GM13976 (cell line): ENCODE measurements at regions not wholly inside any gene's neighbourhood (a gene's known extent, or its start where the extent isn't known, plus 50 kb on each side); places are given as distances from the start of the nearest gene placed in this dataset.

Source experiments
- DNase-seq: peaks from one replicate; pipeline ENCODE4 v3.0.0; 2012; ENCODE audit warnings: low spot score
- in situ Hi-C: fragments of 300-500 bp; cut with MboI; formaldehyde crosslinking; loops from one replicate; pipeline ENCODE4 v1.12.0; 2022; ENCODE audit warnings: low sequenced_read_pairs, mixed read lengths, inconsistent platforms; ENCODE audit not compliant: unreplicated experiment
- TF ChIP-seq, protein P1 (sequence below): IDR thresholded peaks from 2 replicates; pipeline ENCODE4 v1.5.1; 2012; ENCODE audit warnings: borderline replicate concordance, mild to moderate bottlenecking; ENCODE audit not compliant: insufficient read depth; ENCODE audit errors: extremely low read depth, missing control alignments, control extremely low read depth

DNA sequence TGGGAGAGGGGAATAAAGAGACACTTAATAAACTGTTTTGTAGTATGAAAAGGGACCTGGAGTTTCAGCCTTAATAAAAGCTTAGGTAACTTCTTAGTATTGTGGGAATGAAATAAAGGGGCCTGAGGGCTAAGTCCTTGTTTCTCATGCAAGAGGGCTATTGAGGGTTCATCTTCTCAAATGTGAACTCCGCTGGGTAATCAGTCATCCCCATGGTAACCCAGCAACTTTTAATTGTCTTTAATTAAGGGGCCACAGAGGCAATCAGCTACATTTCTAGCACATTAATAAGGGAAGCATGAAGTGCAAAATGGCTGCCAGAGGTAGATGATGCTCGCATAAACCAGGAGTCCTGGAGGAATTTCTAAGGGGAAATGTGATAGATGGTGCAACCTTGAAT is 1784.2 kb upstream of the CELF4 start:
- TF ChIP-seq, protein P1, sequence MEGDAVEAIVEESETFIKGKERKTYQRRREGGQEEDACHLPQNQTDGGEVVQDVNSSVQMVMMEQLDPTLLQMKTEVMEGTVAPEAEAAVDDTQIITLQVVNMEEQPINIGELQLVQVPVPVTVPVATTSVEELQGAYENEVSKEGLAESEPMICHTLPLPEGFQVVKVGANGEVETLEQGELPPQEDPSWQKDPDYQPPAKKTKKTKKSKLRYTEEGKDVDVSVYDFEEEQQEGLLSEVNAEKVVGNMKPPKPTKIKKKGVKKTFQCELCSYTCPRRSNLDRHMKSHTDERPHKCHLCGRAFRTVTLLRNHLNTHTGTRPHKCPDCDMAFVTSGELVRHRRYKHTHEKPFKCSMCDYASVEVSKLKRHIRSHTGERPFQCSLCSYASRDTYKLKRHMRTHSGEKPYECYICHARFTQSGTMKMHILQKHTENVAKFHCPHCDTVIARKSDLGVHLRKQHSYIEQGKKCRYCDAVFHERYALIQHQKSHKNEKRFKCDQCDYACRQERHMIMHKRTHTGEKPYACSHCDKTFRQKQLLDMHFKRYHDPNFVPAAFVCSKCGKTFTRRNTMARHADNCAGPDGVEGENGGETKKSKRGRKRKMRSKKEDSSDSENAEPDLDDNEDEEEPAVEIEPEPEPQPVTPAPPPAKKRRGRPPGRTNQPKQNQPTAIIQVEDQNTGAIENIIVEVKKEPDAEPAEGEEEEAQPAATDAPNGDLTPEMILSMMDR = no peak
- in situ Hi-C loops = no loop called here
- DNase-seq = no peak

DNA sequence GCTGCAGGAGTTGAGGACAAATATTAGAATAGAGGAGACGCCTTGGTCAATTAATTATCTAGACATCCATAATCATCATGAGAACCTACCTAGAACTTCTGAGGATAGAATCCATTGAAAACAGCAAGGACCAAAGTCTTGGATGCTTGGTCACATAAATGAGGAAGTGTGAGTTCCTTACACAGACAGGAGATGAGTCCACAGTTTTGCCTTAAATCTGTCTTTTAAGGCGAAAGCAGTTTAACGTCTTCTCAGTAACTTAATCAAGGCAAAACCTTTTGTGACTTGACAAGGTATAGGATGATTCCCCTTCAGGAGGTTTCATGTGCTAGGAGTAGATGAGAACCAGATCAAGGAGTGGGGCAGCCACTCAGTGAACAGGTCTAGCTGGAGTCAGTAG is 1783.2 kb upstream of the CELF4 start:
- in situ Hi-C loops = no loop called here
- DNase-seq = no peak
- TF ChIP-seq, protein P1 = no peak

DNA sequence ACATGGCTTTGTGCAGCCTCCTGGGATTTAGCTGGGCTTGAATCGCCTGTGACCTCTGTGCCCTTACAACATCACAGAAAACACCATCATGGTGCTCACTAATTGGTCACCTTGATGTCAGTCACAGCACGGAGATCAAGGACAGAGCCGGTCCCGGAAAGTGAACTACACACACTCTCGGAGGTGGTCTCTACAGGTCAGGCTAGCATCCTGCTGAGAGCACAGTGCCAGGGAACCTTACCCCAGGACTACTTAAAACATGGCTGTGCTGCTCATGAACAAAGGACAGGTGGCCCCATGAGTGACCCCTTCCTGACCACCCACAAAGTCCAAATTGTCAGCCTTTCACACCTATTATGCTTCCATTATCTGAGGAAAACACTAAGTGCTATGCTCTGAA is 1782.1 kb upstream of the CELF4 start:
- TF ChIP-seq, protein P1 = no peak
- in situ Hi-C loops = no loop called here
- DNase-seq = no peak

DNA sequence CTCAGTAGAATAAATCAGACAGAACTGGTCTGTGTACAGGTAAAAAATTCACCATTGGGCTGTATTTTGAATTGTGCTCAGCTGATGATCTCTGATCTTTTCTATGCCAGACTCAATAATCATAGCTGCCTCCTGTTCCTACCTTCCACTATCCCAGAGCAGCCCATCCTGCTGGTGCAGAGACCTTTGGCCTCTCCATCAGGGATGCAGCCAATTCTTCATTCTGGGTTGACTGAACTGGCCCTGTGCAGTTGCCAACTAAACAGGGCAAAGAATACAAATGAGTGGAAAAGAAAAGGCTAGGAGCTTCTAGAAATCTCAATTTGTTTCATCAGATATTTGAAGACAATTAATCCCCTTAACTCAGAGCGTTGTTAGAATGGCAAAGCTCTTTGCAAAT is 1781.3 kb upstream of the CELF4 start:
- no peak for DNase-seq
- in situ Hi-C loops = no loop called here
- TF ChIP-seq, protein P1 = no peak

DNA sequence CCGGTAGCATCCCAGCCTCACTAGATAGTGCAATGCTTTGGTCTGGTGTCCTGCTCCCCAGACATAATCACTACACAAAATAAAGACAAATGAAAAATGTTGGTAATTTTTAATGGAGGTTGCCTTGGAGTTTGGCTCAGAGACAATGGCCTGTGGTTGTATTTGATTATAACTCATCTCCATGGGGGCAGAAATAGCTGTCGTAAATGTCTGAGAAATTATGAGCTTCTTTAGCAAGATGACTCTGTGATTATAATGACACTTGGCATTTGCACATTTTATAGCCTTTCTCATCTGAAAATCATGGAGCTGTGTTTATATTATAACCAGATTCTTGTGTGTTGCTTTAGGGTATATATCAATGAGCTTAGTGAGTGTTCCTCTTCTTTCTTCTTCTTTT is 1779.7 kb upstream of the CELF4 start:
- TF ChIP-seq, protein P1 = no peak
- in situ Hi-C loops = no loop called here
- DNase-seq = no peak

DNA sequence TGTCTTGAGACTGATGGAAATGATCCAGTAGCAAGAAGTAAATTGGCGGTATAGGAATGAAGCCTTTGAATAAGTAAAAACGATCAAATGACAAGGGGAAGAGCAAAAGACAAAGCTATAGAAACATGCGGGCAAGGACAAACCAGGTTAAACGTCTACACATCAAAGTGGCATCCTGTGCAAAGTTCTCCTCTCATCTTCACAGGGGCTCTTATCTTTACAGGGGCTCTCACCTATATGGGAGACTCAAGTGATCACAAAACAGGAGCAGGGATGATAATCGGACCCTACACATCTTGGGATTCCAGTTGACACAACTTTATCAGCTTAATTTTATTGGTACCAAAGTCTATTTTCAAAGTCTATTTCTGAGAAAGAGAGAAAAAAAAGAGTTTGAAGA is 1778.9 kb upstream of the CELF4 start:
- TF ChIP-seq, protein P1 = no peak
- no peak for DNase-seq

DNA sequence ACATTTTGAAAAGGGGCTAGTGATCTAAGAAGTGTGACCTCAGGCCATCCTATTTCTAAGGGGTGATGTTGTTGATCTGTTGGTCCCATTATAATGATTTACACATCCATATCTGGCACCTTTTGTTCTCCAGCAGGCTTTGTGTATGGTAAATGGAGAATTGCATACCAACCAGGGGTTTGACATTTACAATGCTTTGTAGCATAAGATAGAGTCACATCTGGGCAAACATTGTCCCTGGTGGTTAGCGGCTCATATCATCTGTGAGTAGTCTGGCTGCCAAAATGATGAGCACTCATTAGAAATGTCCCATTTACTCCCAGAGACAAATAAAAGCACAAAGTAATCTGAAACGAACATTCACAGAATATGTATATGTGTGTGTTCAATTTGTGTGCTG is 1775.5 kb upstream of the CELF4 start:
- no peak for DNase-seq
- in situ Hi-C loops = no loop called here
- TF ChIP-seq, protein P1 = no peak

More for the DNA sequence above, 1778.9 kb upstream of the CELF4 start:
- in situ Hi-C loops = no loop called here
